Smooth muscle cell (in vitro differentiated cells): ENCODE measurements at regions not wholly inside any gene's neighbourhood (a gene's known extent, or its start where the extent isn't known, plus 50 kb on each side); places are given as distances from the start of the nearest gene placed in this dataset.

ENCODE experiments used
- DNase-seq: peaks from one replicate; lab custom pipeline; 2025; ENCODE audit not compliant: unreplicated experiment; lab: John Stamatoyannopoulos, UW
- H2AFZ ChIP-seq: fragments of 200-600 bp; sonication (generic); 2 replicates; pipeline ENCODE4 v1.6.0; 2016; ENCODE audit warnings: antibody characterized with exemption, low read depth, mild to moderate bottlenecking
- H3F3A ChIP-seq: fragments of 200-600 bp; sonication (generic); 2 replicates; pipeline ENCODE4 v1.6.0; 2017; ENCODE audit warnings: antibody characterized with exemption, low read depth
- H3K27ac ChIP-seq: fragments of 200-600 bp; sonication (generic); 2 replicates; pipeline ENCODE4 v1.5.1; 2016; ENCODE audit warnings: low read depth, mild to moderate bottlenecking
- H3K27me3 ChIP-seq: fragments of 200-600 bp; sonication (generic); 2 replicates; pipeline ENCODE4 v1.6.1; 2016; ENCODE audit warnings: low read depth, mild to moderate bottlenecking
- H3K36me3 ChIP-seq: fragments of 200-600 bp; sonication (generic); 2 replicates; pipeline ENCODE4 v1.5.1; 2016; ENCODE audit warnings: low read depth
- H3K4me1 ChIP-seq: fragments of 200-600 bp; sonication (generic); 2 replicates; pipeline ENCODE4 v1.5.1; 2016; ENCODE audit warnings: low read depth
- H3K4me2 ChIP-seq: fragments of 200-600 bp; sonication (generic); 2 replicates; pipeline ENCODE4 v1.6.0; 2016; ENCODE audit warnings: mild to moderate bottlenecking
- H3K4me3 ChIP-seq: fragments of 200-600 bp; sonication (generic); 2 replicates; pipeline ENCODE4 v1.5.1; 2016; ENCODE audit warnings: mild to moderate bottlenecking
- H3K79me2 ChIP-seq: fragments of 200-600 bp; sonication (generic); 2 replicates; pipeline ENCODE4 v1.6.0; 2016; ENCODE audit warnings: low read depth, mild to moderate bottlenecking
- H3K9ac ChIP-seq: fragments of 200-600 bp; sonication (generic); 2 replicates; pipeline ENCODE4 v1.6.0; 2016; ENCODE audit warnings: low read depth
- H3K9me3 ChIP-seq: fragments of 200-600 bp; sonication (generic); replicated peaks from 2 replicates; pipeline ENCODE4 v1.5.1; 2016; ENCODE audit warnings: low read depth
- H4K20me1 ChIP-seq: fragments of 200-600 bp; sonication (generic); 2 replicates; pipeline ENCODE4 v1.6.0; 2016; ENCODE audit warnings: low read depth
- WGBS: methylation state at CpG from one replicate; pipeline ENCODE4 v1.1.7; 2016; ENCODE audit warnings: low lambda C conversion rate; 5-methylcytosine and 5-hydroxymethylcytosine counted together
- TF ChIP-seq, protein P1 (sequence below): fragments of 200-600 bp; sonication (generic); IDR thresholded peaks from 2 replicates; pipeline ENCODE4 v1.5.1; 2017; ENCODE audit warnings: borderline replicate concordance, mild to moderate bottlenecking, antibody characterized with exemption; ENCODE audit not compliant: insufficient read depth, poor library complexity, severe bottlenecking

DNA sequence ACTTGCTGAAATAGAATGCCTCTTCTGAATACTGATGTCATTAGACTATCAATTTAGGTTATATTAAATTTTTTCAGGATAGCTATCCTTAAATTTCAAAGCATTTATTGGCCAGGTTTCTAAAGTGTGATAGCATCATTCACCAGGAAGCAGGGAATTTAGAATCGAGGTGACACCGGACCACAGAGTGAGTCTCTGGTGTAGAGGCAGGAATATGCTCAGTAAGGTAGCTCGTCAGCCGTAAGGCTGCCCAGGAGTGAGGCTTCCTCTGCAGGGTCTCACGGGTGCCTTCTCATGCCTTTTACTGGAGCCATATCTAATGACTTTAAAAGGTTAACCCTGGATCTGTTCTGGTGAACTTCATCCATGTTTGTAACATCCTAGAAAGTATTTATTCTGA lies 170.8 kb upstream of the KLF14 start:
- Histone ChIP-seq H3K4me1 (peaks cover 28% of the 10 kb centered on the region), H2AFZ (no peak overlapping the region), H3K27ac (peak overlapping the region; percentile 99), H3K4me3 (no peak overlapping the region), H3K4me2 (peak overlapping the region; percentile 58), H4K20me1 (no peaks in the 10 kb centered on the region), H3K9me3 (no peaks in the 10 kb centered on the region), H3K36me3 (no peaks in the 10 kb centered on the region), H3K79me2 (peaks cover 55% of the 10 kb centered on the region), H3F3A (peaks cover 39% of the 10 kb centered on the region), H3K9ac (peak overlapping the region; percentile 95), H3K27me3 (no peaks in the 10 kb centered on the region)
- whole genome bisulfite sequencing, result 59% methylated on average over 5 of the region's 5 CpGs
- TF ChIP-seq, protein P1, sequence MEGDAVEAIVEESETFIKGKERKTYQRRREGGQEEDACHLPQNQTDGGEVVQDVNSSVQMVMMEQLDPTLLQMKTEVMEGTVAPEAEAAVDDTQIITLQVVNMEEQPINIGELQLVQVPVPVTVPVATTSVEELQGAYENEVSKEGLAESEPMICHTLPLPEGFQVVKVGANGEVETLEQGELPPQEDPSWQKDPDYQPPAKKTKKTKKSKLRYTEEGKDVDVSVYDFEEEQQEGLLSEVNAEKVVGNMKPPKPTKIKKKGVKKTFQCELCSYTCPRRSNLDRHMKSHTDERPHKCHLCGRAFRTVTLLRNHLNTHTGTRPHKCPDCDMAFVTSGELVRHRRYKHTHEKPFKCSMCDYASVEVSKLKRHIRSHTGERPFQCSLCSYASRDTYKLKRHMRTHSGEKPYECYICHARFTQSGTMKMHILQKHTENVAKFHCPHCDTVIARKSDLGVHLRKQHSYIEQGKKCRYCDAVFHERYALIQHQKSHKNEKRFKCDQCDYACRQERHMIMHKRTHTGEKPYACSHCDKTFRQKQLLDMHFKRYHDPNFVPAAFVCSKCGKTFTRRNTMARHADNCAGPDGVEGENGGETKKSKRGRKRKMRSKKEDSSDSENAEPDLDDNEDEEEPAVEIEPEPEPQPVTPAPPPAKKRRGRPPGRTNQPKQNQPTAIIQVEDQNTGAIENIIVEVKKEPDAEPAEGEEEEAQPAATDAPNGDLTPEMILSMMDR, result no peak
- DNase-seq, result no peak

DNA sequence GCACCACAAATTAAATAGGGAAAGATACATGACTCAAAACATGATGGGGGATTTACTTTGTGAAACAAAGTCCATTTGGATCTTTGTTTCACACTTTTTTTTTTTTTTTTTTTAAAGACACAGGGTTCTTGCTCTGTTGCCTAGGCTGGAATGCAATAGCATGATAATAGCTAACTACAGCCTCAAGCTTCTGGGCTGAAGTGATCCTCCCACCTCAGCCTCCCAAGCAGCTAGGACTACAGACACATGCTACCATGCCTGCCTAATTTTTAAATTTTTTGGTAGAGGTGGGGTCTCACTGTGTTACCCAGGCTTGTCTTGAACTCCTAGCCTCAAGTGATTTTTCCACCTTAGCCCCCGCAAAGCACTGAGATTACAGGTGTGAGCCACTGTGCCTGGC lies 172.6 kb upstream of the KLF14 start:
- H3K79me2 ChIP-seq, result peaks cover 61% of the 10 kb centered on the region
- H4K20me1 ChIP-seq, result peaks cover 4% of the 10 kb centered on the region
- peak overlapping the region; percentile 99 for H3K27ac ChIP-seq
- no peaks in the 10 kb centered on the region for H3K9me3 ChIP-seq
- TF ChIP-seq, protein P1, result no peak
- no peak for DNase-seq
- no peaks in the 10 kb centered on the region for H3K27me3 ChIP-seq
- no peak overlapping the region for H2AFZ ChIP-seq
- no peak overlapping the region for H3K4me3 ChIP-seq
- H3K36me3 ChIP-seq, result no peaks in the 10 kb centered on the region
- peaks cover 45% of the 10 kb centered on the region for H3F3A ChIP-seq
- H3K4me2 ChIP-seq, result peak overlapping the region; percentile 23
- no peak overlapping the region for H3K9ac ChIP-seq
- WGBS, result 100% methylated on average over 1 of the region's 1 CpG
- H3K4me1 ChIP-seq, result peaks cover 34% of the 10 kb centered on the region

DNA sequence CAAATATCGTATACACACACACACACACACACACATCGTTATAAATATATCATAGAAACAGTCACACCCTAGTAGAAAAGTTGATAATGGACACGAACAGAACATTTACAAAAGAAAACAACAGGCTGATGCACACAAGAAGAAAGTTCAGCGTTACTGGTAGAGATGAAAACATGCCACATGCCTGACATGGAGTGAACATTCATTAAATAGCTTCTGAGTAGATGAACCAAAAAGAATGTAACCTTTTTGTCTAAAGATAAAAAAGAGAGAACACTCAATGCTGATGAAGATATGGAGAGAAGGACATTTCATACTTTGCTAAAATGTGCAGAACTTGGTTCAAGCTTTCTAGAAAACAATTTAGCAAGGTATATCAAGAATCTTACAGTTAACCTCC lies 173.4 kb upstream of the KLF14 start:
- H2AFZ ChIP-seq, result no peak overlapping the region
- DNase-seq, result no peak
- no peaks in the 10 kb centered on the region for H3K27me3 ChIP-seq
- peak overlapping the region; percentile 19 for H3K4me2 ChIP-seq
- peaks cover 61% of the 10 kb centered on the region for H3K79me2 ChIP-seq
- H3K9me3 ChIP-seq, result no peaks in the 10 kb centered on the region
- TF ChIP-seq, protein P1, result no peak
- H3F3A ChIP-seq, result peaks cover 49% of the 10 kb centered on the region
- 88% methylated on average over 4 of the region's 4 CpGs for WGBS
- H3K4me1 ChIP-seq, result peaks cover 35% of the 10 kb centered on the region
- H3K36me3 ChIP-seq, result no peaks in the 10 kb centered on the region
- no peak overlapping the region for H3K4me3 ChIP-seq
- H3K9ac ChIP-seq, result no peak overlapping the region
- peaks cover 4% of the 10 kb centered on the region for H4K20me1 ChIP-seq
- H3K27ac ChIP-seq, result peak overlapping the region; percentile 99

DNA sequence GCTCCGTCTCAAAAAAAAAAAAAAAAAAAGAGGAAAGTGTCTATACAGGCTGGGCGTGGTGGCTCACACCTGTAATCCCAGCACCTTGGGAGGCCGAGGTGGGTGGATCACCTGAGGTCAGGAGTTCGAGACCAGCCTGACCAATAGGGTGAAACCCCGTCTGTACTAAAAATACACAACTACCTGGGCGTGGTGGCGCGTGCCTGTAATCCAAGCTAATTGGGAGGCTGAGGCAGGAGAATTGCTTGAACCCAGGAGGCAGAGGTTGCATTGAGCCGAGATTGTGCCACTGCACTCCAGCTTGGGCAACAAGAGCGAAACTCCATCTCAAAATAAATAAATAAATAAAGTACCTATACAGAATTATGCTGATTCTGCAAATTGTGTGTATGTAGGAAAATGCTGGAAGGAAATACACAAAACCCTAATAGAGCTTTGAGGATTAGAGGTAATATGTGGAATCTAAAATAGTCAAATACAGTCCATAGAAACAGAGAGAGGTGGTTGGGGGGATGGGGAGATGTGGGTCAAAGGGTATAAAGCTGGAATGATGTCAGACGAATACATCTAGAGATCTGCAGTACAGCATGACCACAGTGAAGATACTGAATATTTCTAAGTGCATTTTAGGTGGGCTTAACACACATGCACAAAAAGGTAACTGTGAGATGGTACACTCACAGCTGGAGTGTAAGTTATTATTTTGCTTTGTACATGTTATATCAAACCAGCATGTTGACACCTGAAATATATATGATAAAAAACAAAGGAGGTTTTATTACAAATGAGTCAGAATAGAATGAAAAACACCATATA lies 174.5 kb upstream of the KLF14 start:
- Histone ChIP-seq H2AFZ (no peak overlapping the region), H3K9ac (no peak overlapping the region), H3K27ac (peak overlapping the region; percentile 99), H3F3A (peaks cover 43% of the 10 kb centered on the region), H3K36me3 (no peaks in the 10 kb centered on the region), H3K4me1 (peaks cover 28% of the 10 kb centered on the region), H3K79me2 (peaks cover 54% of the 10 kb centered on the region), H4K20me1 (peaks cover 4% of the 10 kb centered on the region), H3K27me3 (no peaks in the 10 kb centered on the region), H3K4me3 (no peak overlapping the region), H3K4me2 (peak overlapping the region; percentile 92), H3K9me3 (no peaks in the 10 kb centered on the region)
- TF ChIP-seq, protein P1, result no peak
- DNase-seq, result no peak
- 90% methylated on average over 10 of the region's 11 CpGs for WGBS
